HG03457 (cell line): ENCODE measurements at regions not wholly inside any gene's neighbourhood (a gene's known extent, or its start where the extent isn't known, plus 50 kb on each side); places are given as distances from the start of the nearest gene placed in this dataset.
"Not testable (repeated sequence)": the region's sequence is repeated elsewhere in the genome, so short reads cannot be mapped to it uniquely, and the experiment has no call there.

ENCODE experiments used
- ATAC-seq: cut with Tn5 transposase; IDR thresholded peaks from one replicate; pipeline ENCODE4 v1.9.1; 2021; ENCODE audit warnings: moderate number of reproducible peaks; ENCODE audit not compliant: unreplicated experiment

- ATAC-seq: not testable (repeated sequence)
These were observed 169.4 kb upstream of the MKLN1 start for GRCh38 chr7:131158244-131158636.

GRCh38 chr7:131159961-131160361 lies 167.7 kb upstream of the MKLN1 start:
- no peak for ATAC-seq

DNA sequence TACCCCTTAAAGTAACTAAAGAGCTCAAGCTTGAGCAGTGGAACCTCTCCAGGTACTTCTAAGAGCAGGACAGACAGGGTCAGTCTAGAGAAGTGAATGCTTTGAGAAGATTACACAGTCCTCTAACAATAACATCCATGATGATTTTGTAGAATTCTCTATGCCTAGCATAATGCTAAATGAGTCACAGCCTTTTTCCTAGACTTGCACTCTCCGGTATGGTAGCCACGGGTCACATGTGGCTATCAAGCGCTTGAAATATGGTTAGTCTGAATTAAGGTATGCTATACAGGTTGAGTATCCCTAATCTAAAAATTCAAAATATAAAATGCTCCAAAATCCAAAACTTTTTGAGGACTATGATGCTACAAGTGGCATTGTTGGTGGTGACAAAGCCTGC lies 166.6 kb upstream of the MKLN1 start:
- no peak for ATAC-seq

DNA sequence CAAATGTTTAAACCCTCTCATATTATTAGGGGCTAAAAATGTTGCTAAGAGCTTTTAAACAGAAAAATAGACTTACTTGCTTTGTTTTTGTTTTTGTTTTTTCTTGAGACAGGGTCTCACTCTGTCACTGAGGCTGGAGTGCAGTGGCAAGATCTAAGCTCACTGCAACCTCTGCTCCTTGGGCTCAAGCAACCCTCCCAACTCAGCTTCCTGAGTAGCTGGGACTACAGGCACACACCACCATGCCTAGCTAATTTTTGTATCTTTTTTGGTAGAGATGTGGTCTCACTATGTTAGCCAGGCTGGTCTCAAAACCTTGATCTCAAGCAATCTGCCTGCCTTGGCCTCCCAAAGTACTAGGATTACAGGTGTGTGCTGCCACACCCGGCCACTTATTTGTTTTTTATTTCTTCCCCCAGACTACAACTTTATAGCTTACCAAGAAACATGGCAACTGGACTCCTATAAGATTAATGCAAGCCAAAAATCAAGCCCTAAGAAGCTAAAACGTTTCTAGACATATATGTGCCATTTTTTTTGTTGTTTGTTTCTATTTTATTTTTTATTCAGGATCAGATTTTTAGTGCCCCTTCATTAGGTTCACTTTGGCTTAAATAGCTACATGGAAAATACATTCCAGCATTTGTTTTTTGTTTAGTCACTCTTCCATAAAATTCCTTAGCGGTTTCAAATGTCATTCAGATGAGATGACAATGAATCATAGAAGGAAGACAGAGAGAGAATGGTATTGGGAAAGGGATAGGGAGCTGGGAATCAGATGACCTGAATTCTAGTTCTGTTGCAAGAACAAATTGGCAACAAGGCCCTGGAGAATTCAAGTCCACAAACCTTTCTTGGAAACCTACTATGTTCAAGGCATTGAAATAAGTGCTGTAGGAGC lies 163.4 kb upstream of the MKLN1 start:
- no peak for ATAC-seq

GRCh38 chr7:131166066-131166465 lies 161.6 kb upstream of the MKLN1 start:
- no peak for ATAC-seq

DNA sequence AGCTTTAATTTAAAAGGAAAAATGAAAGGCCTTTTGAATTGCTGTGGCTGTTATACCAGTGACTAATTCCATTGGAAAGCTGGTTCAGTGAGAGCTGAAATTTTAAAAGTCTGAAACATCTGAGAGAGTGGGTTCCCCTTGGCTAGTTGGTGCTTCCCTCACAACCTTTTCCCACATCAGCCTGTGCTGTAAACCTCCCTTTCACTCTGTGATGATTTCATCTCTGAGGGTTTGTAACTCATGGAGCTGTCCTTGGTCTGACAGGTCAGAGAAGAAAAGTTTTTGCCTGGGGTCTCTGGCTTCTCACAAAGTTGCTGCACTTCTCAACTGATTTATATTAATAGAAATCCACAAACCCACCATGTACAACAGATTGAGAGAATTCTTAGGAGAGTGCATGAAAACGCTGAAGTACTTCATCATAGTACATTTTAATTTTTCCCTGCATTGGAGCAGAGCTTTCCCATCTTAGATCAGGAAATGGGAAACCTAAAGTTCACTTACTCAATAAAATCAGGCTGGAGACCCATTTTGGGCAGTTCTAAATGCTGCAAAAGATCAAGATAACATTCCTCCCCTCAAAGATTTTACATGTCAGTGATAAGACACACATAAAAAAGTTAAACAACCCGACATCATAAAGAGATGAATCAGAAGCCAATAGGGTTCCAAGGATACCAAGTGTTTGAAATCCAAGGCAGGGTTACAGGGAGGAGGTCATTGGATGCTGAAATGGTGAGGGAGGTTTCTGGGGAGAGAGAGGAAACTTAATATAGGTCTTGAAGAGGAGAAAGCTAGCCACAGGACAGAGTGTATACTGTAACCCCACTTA lies 157.0 kb upstream of the MKLN1 start:
- no peak for ATAC-seq

GRCh38 chr7:131173145-131173890 lies 154.4 kb upstream of the MKLN1 start:
- ATAC-seq: no peak

GRCh38 chr7:131174391-131174790 lies 153.3 kb upstream of the MKLN1 start:
- no peak for ATAC-seq

DNA sequence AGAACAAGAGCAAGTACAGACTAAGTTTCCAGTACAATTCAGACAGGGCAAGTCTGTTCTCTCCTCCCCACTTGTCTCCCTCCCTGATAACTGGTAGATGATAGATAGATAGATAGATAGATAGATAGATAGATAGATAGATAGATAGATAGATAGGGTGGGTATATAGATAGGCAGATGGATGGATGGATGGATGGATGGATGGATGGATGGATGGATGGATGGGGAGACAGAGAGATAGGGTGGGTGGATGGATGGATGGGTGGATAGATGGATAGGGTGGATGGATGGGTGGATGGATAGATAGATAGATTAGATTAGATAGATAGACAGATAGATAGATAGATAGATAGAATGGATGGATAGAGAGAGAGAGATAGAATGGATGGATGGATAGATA lies 152.8 kb upstream of the MKLN1 start:
- no peak for ATAC-seq

DNA sequence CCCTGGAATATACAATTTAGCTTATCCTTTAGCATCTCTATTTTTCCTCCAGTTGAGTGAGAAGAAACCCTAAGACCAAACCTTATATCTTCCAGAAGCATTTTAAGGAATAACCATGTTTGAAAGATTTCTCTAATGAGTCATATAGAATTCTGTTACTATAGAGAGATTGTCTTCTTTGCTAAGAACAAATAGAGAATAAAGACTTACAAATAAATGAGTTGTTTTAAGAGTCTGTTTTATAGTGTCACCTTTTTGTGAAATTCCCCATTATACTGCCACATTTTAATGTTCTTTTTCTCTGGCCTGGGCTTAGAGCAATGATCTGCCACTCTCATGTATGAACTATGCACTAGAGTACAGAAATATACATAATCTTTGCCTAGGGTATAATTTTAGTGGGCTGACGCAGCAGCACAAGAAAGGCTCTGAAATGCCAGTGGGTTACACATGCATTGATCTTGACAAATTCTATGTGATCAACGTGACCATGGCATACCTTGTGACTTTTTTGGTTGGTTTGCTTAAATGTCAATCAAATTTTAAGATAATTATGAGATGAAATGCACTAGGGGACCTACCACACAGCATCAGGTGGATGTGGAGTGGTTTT lies 145.1 kb upstream of the MKLN1 start:
- ATAC-seq: no peak

DNA sequence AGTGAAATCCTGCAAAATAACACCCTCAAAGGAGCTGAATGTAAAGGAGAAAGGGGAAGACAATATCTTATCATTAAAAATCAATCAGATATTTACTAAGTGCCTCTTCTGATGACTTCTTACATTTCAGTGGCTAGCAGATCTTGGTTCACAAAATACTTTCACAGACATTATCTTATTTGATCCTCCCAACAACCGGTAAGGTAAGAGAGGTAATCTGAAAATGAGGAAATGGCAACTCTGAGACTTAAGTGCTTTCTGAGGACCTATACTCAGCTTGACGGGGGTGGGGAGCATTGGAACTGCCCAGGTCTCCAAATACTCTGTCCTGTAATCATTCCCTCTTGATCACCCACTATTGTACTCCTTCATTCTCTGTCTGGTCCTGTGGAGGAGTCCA lies 144.6 kb upstream of the MKLN1 start:
- no peak for ATAC-seq

DNA sequence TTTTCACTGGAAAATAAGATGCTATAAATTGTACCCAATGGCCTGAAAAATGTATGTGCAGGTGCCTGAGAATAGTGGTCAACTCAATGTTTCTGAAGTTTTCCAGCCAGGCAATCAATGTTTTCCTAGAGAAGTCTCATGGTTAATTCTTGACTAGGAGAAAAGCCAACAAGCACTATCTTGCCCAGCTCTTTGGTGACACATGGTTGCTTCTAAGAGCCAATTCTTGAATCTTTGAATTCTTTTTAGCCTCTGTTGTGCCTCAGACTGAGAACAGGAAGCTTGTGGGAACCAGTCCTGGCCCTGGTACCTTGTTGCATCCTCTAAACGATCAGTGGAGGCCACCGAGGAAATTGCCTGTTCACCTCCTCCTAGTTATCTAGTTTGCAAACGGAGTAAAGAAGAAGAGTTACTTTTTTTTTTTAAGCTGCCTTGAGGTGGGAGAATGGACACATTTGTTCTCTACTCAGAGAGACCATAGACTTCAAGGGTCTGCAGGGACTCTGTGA lies 144.0 kb upstream of the MKLN1 start:
- ATAC-seq: no peak

DNA sequence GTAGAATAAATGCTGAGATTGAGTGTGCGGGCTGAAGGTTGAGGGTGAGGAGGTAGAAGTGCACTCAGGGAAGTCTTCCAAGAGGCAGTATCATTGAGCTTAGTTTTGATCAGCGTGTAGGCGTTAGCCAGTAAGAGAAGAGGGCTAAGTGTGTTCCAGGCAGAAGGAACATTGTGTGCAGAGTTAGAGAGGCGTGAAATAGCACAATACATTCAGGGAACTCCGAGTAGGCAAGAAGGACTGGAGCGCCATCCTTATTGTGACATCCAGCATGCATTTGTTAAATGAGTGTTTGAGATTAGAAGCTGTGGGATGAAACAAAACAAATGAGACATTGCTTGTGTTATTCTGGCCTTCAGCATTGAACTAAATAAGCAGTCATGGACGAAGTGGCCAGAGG lies 140.9 kb upstream of the MKLN1 start:
- ATAC-seq: no peak

- ATAC-seq: peak; percentile 76
These were observed 139.0 kb upstream of the MKLN1 start for GRCh38 chr7:131188367-131189339.

- ATAC-seq: no peak
These were observed 138.2 kb upstream of the MKLN1 start for GRCh38 chr7:131189488-131189887.

DNA sequence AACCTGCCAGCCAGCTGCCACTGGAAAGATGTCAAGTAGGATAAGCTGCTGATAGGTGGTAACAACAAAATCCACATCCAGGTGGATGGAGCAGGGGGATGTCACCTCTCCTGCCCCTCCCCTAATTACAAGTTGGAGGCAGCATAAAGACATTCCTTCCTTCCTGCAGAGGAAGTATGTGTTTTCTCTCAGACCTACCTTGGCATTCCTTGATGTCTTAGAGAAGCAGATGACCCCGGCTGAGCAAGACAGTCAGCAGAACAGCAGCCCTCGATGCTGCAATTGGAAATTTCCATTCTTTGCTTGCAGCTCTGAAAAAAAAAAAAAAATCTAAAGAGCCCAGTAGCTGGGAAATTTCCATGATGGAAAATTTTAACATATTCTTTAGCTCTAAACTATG lies 137.5 kb upstream of the MKLN1 start:
- no peak for ATAC-seq

DNA sequence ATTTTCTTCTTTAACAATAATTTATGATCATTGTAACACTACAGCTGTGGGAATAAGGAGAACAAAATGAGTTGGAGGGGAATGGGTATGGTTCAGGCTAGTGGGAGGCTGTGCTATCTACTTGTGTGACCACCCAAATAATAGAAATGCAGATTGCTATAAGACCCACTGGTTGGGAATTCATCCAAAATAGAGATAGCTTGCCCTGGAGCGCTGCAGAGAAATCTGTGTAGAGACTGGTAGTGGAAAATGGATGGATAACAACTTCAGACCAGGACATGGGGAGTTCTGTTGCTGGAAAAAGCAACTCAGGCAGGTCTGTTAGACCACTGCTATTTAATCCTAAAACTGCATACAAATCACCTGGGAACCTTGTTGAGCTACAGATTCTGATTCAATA lies 137.1 kb upstream of the MKLN1 start:
- no peak for ATAC-seq

GRCh38 chr7:131194070-131194865 lies 133.4 kb upstream of the MKLN1 start:
- ATAC-seq: no peak

DNA sequence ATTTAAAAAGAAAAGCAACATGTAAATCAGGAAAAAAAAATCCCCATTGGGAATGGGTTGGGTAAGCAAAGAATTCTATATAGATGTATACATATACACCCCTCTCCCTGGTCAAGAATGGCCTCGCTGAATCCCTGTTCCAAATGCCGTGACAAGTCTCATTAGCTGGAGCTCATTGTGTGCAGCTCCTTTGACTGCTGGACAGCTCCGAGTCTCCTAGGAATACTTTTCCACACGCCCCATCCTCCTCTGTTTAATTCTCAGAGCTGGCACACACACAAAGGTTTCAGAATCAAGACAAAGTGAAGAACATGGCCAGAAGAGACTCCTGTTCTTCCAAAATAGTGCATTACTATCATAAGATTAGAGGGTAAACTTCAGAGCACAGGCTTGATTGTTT lies 130.9 kb upstream of the MKLN1 start:
- no peak for ATAC-seq
